Liver (tissue), 8 donors: ENCODE measurements at regions not wholly inside any gene's neighbourhood (a gene's known extent, or its start where the extent isn't known, plus 50 kb on each side); places are given as distances from the start of the nearest gene placed in this dataset.

ENCODE experiments used
- DNase-seq: peaks from one replicate; pipeline ENCODE4 v3.0.0-alpha.2; 2017; ENCODE audit warnings: low spot score
- H3K27ac ChIP-seq, 2 donors: one replicate each; pipeline ENCODE4 v1.7.0; 2013; ENCODE audit warnings: inconsistent platforms in 2 of 2, low read length in 2 of 2, control low read depth in 1 of 2, low read depth in 1 of 2, mild to moderate bottlenecking in 1 of 2
- H3K27me3 ChIP-seq, 4 donors: one replicate each; pipeline versions ENCODE4 v1.6.1 to v1.7.0; 2013; ENCODE audit warnings: low read length in 3 of 4, inconsistent platforms in 1 of 4, mild to moderate bottlenecking in 1 of 4, moderate library complexity in 1 of 4; ENCODE audit not compliant: control insufficient read depth in 4 of 4, insufficient read depth in 4 of 4
- H3K36me3 ChIP-seq, 4 donors: one replicate each; pipeline versions ENCODE4 v1.6.1 to v1.7.0; 2013; ENCODE audit warnings: low read length in 3 of 4, mild to moderate bottlenecking in 3 of 4, low read depth in 1 of 4, moderate library complexity in 1 of 4; ENCODE audit not compliant: control insufficient read depth in 4 of 4, insufficient read depth in 3 of 4
- H3K4me1 ChIP-seq, 4 donors: one replicate each; pipeline versions ENCODE4 v1.6.1 to v1.7.0; 2013; ENCODE audit warnings: low read length in 3 of 4, mild to moderate bottlenecking in 3 of 4, moderate library complexity in 1 of 4; ENCODE audit not compliant: control insufficient read depth in 4 of 4, insufficient read depth in 4 of 4
- H3K4me3 ChIP-seq, 3 donors: one replicate each; pipeline versions ENCODE4 v1.6.1 to v1.7.0; 2013; ENCODE audit warnings: low read length in 3 of 3, control low read depth in 1 of 3, low read depth in 1 of 3, mild to moderate bottlenecking in 1 of 3
- H3K9ac ChIP-seq, 2 donors: one replicate each; pipeline ENCODE4 v1.7.0; 2013; ENCODE audit warnings: low read length in 2 of 2, mild to moderate bottlenecking in 2 of 2, moderate library complexity in 2 of 2, control low read depth in 1 of 2, low read depth in 1 of 2
- H3K9me3 ChIP-seq, 4 donors: one replicate each; pipeline versions ENCODE4 v1.6.1 to v1.7.0; 2013; ENCODE audit warnings: low read length in 3 of 4; ENCODE audit not compliant: control insufficient read depth in 4 of 4
- ATF3 ChIP-seq: IDR thresholded peaks from 2 replicates; pipeline ENCODE4 v1.6.1; 2016; ENCODE audit warnings: antibody characterized with exemption
- CTCF ChIP-seq: fragments of 150-350 bp; IDR thresholded peaks from 2 replicates; pipeline ENCODE4 v1.5.1; 2017; ENCODE audit warnings: improper control_type of control experiment, low read depth, low read length; ENCODE audit not compliant: missing input control
- EGR1 ChIP-seq, 2 donors: IDR thresholded peaks; 2 replicates each; pipeline ENCODE4 v1.6.1; 2016 to 2018; ENCODE audit warnings: antibody characterized with exemption in 2 of 2, low read depth in 2 of 2
- HNF4A ChIP-seq, 2 donors: conservative IDR thresholded peaks; 2 replicates each; pipeline ENCODE4 v1.6.1; 2016; ENCODE audit warnings: antibody characterized with exemption in 2 of 2, mild to moderate bottlenecking in 2 of 2
- HNF4G ChIP-seq: IDR thresholded peaks from 2 replicates; pipeline ENCODE4 v1.6.1; 2016; ENCODE audit warnings: antibody characterized with exemption
- JUND ChIP-seq, 2 donors: IDR thresholded peaks; 2 replicates each; pipeline ENCODE4 v1.6.1; 2016; ENCODE audit warnings: antibody characterized with exemption in 2 of 2
- MAX ChIP-seq: IDR thresholded peaks from 2 replicates; pipeline ENCODE4 v1.6.1; 2016; ENCODE audit warnings: antibody characterized with exemption
- NR2F2 ChIP-seq: IDR thresholded peaks from 2 replicates; pipeline ENCODE4 v1.6.1; 2016; ENCODE audit warnings: antibody characterized with exemption
- REST ChIP-seq: IDR thresholded peaks from 2 replicates; pipeline ENCODE4 v1.6.1; 2016; ENCODE audit warnings: antibody characterized with exemption, mild to moderate bottlenecking
- RXRA ChIP-seq, 2 donors: IDR thresholded peaks; 2 replicates each; pipeline ENCODE4 v1.6.1; 2017 to 2018; ENCODE audit warnings: antibody characterized with exemption in 2 of 2, mild to moderate bottlenecking in 1 of 2
- TAF1 ChIP-seq: conservative IDR thresholded peaks from 2 replicates; pipeline ENCODE4 v1.6.1; 2016; ENCODE audit warnings: antibody characterized with exemption, mild to moderate bottlenecking
- YY1 ChIP-seq: IDR thresholded peaks from 2 replicates; pipeline ENCODE4 v1.6.1; 2016; ENCODE audit warnings: antibody characterized with exemption, mild to moderate bottlenecking
- ZBTB33 ChIP-seq: IDR thresholded peaks from 2 replicates; pipeline ENCODE4 v1.6.1; 2016; ENCODE audit warnings: antibody characterized with exemption
- WGBS: extraction: QIAGEN DNeasy Blood & Tissue Kit; methylation state at CpG from one replicate; pipeline ENCODE4 v1.1.7; 2013; 5-methylcytosine and 5-hydroxymethylcytosine counted together
- donor health status: healthy.
- donor health status: healthy.
- donor health status: healthy.
- donor health status: healthy.
- donor health status: healthy.

GRCh38 chr18:75123113-75123512, 85.8 kb downstream of the PTGR3 start:
- no peak overlapping the region for H3K27ac ChIP-seq
- peaks cover 0 to 2% (median 0%) of the 10 kb centered on the region in 4 donors for H3K9me3 ChIP-seq
- no peaks in the 10 kb centered on the region for H3K27me3 ChIP-seq
- H3K36me3 ChIP-seq, result no peaks in the 10 kb centered on the region
- DNase-seq, result no peak
- H3K4me3 ChIP-seq, result no peak overlapping the region
- H3K9ac ChIP-seq, result no peak overlapping the region
- no peaks in the 10 kb centered on the region for H3K4me1 ChIP-seq
- TF ChIP-seq HNF4A (conservative IDR thresholded peaks at IDR 0.05), result no peak
- no peak for TF ChIP-seq HNF4G
- TF ChIP-seq TAF1, result no peak
- TF ChIP-seq NR2F2, result no peak
- 81% methylated on average over 12 of the region's 12 CpGs for WGBS

GRCh38 chr18:75122334-75122958, 86.5 kb downstream of the PTGR3 start:
- Histone ChIP-seq H3K9me3 (peaks cover 0 to 2% (median 0%) of the 10 kb centered on the region in 4 donors), H3K4me1 (no peaks in the 10 kb centered on the region), H3K27me3 (no peaks in the 10 kb centered on the region), H3K27ac (no peak overlapping the region), H3K36me3 (no peaks in the 10 kb centered on the region), H3K9ac (no peak overlapping the region), H3K4me3 (no peak overlapping the region)
- no peak for DNase-seq
- no peak for TF ChIP-seq ATF3
- TF ChIP-seq YY1, result no peak
- TF ChIP-seq CTCF, result no peak
- TF ChIP-seq REST, result no peak
- TF ChIP-seq ZBTB33, result no peak
- WGBS, result 86% methylated on average over 7 of the region's 7 CpGs

GRCh38 chr18:75121266-75121665, 87.7 kb downstream of the PTGR3 start:
- Histone ChIP-seq H3K4me3 (no peak overlapping the region), H3K36me3 (no peaks in the 10 kb centered on the region), H3K9ac (no peak overlapping the region), H3K27ac (no peak overlapping the region), H3K9me3 (peaks cover 0 to 2% (median 0%) of the 10 kb centered on the region in 4 donors), H3K27me3 (no peaks in the 10 kb centered on the region), H3K4me1 (no peaks in the 10 kb centered on the region)
- WGBS, result 86% methylated on average over 3 of the region's 3 CpGs
- no peak for DNase-seq
- TF ChIP-seq MAX, result no peak
- TF ChIP-seq EGR1 (IDR thresholded peaks at IDR 0.05; ENCODE audit: low read depth in 2 of 2), result no peak
- TF ChIP-seq ATF3, result no peak
- TF ChIP-seq JUND (IDR thresholded peaks at IDR 0.05), result no peak
- TF ChIP-seq HNF4G, result no peak
- no peak for TF ChIP-seq ZBTB33
- TF ChIP-seq RXRA (IDR thresholded peaks at IDR 0.05), result no peak
